ENCODE measurements at regions not wholly inside any gene's neighbourhood (a gene's known extent, or its start where the extent isn't known, plus 50 kb on each side); places are given as distances from the start of the nearest gene placed in this dataset.
"Not testable (repeated sequence)": the region's sequence is repeated elsewhere in the genome, so short reads cannot be mapped to it uniquely, and the experiment has no call there.

GRCh38 chr2:167333245-167333644 is 445.0 kb downstream of the XIRP2 start:
- no peak overlapping the region for H2AFZ ChIP-seq (ENCODE audit: low read length)
- H3K4me2 ChIP-seq (ENCODE audit: low read depth, low read length): no peak overlapping the region
- no peak overlapping the region for H3K4me3 ChIP-seq (ENCODE audit: low read length)
- no peaks in the 10 kb centered on the region for H3K9me2 ChIP-seq (replicated peaks; ENCODE audit: insufficient read depth, low read length)
- no peaks in the 10 kb centered on the region for H3K9me3 ChIP-seq (replicated peaks; ENCODE audit: insufficient read depth, low read length)
- no peak for TF ChIP-seq EZH2phosphoT487 (IDR thresholded peaks at IDR 0.05; ENCODE audit: low read length)
- TF ChIP-seq CTCF (IDR thresholded peaks at IDR 0.05; ENCODE audit: low read length): no peak
- no peak for TF ChIP-seq EZH2 (optimal IDR thresholded peaks at IDR 0.05; ENCODE audit: low read depth, low read length)
- H3F3A ChIP-seq (ENCODE audit: insufficient read depth, low read length): no peaks in the 10 kb centered on the region
- H4K20me1 ChIP-seq (ENCODE audit: insufficient read depth, low read length): no peaks in the 10 kb centered on the region
- H3K27ac ChIP-seq (ENCODE audit: low read length): no peak overlapping the region
- no peaks in the 10 kb centered on the region for H3K27me3 ChIP-seq (replicated peaks; ENCODE audit: insufficient read depth, low read length)
- H3K4me1 ChIP-seq (ENCODE audit: low read length): no peaks in the 10 kb centered on the region
- no peaks in the 10 kb centered on the region for H3K36me3 ChIP-seq (replicated peaks; ENCODE audit: insufficient read depth, low read length)
- no peak overlapping the region for H3K9ac ChIP-seq (ENCODE audit: low read length)
- H3K79me2 ChIP-seq (ENCODE audit: low read length): no peaks in the 10 kb centered on the region
- DNase-seq: no peak

GRCh38 chr2:167332358-167332757 is 444.1 kb downstream of the XIRP2 start:
- Histone ChIP-seq H3K9ac (ENCODE audit: low read length) (no peak overlapping the region), H3K4me3 (ENCODE audit: low read length) (no peak overlapping the region), H3K36me3 (replicated peaks; ENCODE audit: insufficient read depth, low read length) (no peaks in the 10 kb centered on the region), H3K27ac (ENCODE audit: low read length) (no peak overlapping the region), H3K27me3 (replicated peaks; ENCODE audit: insufficient read depth, low read length) (no peaks in the 10 kb centered on the region), H3K9me2 (replicated peaks; ENCODE audit: insufficient read depth, low read length) (no peaks in the 10 kb centered on the region), H3K79me2 (ENCODE audit: low read length) (no peaks in the 10 kb centered on the region), H3F3A (ENCODE audit: insufficient read depth, low read length) (no peaks in the 10 kb centered on the region), H3K9me3 (replicated peaks; ENCODE audit: insufficient read depth, low read length) (no peaks in the 10 kb centered on the region), H3K4me1 (ENCODE audit: low read length) (no peaks in the 10 kb centered on the region), H4K20me1 (ENCODE audit: insufficient read depth, low read length) (no peaks in the 10 kb centered on the region), H3K4me2 (ENCODE audit: low read depth, low read length) (no peak overlapping the region), H2AFZ (ENCODE audit: low read length) (no peak overlapping the region)
- no peak for DNase-seq
- TF ChIP-seq EZH2phosphoT487 (IDR thresholded peaks at IDR 0.05; ENCODE audit: low read length): no peak
- TF ChIP-seq CTCF (IDR thresholded peaks at IDR 0.05; ENCODE audit: low read length): no peak
- TF ChIP-seq EZH2 (optimal IDR thresholded peaks at IDR 0.05; ENCODE audit: low read depth, low read length): no peak

GRCh38 chr2:167331636-167332232 is 443.5 kb downstream of the XIRP2 start:
- no peak overlapping the region for H3K9ac ChIP-seq (ENCODE audit: low read length)

GRCh38 chr2:167328808-167329207 is 440.5 kb downstream of the XIRP2 start:
- not testable (repeated sequence) for H3K4me2 ChIP-seq (ENCODE audit: low read depth, low read length); DNase-seq; H3K9me3 ChIP-seq (replicated peaks; ENCODE audit: insufficient read depth, low read length); H4K20me1 ChIP-seq (ENCODE audit: insufficient read depth, low read length); H2AFZ ChIP-seq (ENCODE audit: low read length); H3K36me3 ChIP-seq (replicated peaks; ENCODE audit: insufficient read depth, low read length); H3F3A ChIP-seq (ENCODE audit: insufficient read depth, low read length); H3K4me1 ChIP-seq (ENCODE audit: low read length); H3K9me2 ChIP-seq (replicated peaks; ENCODE audit: insufficient read depth, low read length); H3K4me3 ChIP-seq (ENCODE audit: low read length); H3K9ac ChIP-seq (ENCODE audit: low read length); H3K79me2 ChIP-seq (ENCODE audit: low read length); H3K27me3 ChIP-seq (replicated peaks; ENCODE audit: insufficient read depth, low read length); H3K27ac ChIP-seq (ENCODE audit: low read length)

More at GRCh38 chr2:167331636-167332232, 443.5 kb downstream of the XIRP2 start:
- TF ChIP-seq EZH2phosphoT487 (IDR thresholded peaks at IDR 0.05; ENCODE audit: low read length): no peak
- TF ChIP-seq CTCF (IDR thresholded peaks at IDR 0.05; ENCODE audit: low read length): no peak
- TF ChIP-seq EZH2 (optimal IDR thresholded peaks at IDR 0.05; ENCODE audit: low read depth, low read length): no peak
- Histone ChIP-seq H3K9me3 (replicated peaks; ENCODE audit: insufficient read depth, low read length) (no peaks in the 10 kb centered on the region), H2AFZ (ENCODE audit: low read length) (no peak overlapping the region), H3K4me2 (ENCODE audit: low read depth, low read length) (no peak overlapping the region), H3K4me3 (ENCODE audit: low read length) (no peak overlapping the region), H3F3A (ENCODE audit: insufficient read depth, low read length) (no peaks in the 10 kb centered on the region), H3K36me3 (replicated peaks; ENCODE audit: insufficient read depth, low read length) (no peaks in the 10 kb centered on the region), H3K4me1 (ENCODE audit: low read length) (no peaks in the 10 kb centered on the region), H4K20me1 (ENCODE audit: insufficient read depth, low read length) (no peaks in the 10 kb centered on the region), H3K27ac (ENCODE audit: low read length) (no peak overlapping the region), H3K9me2 (replicated peaks; ENCODE audit: insufficient read depth, low read length) (no peaks in the 10 kb centered on the region), H3K27me3 (replicated peaks; ENCODE audit: insufficient read depth, low read length) (no peaks in the 10 kb centered on the region), H3K79me2 (ENCODE audit: low read length) (no peaks in the 10 kb centered on the region)
- no peak for DNase-seq

All from MM.1S (cell line).